Effector memory CD4-positive, alpha-beta T cell (primary cell): ENCODE measurements at regions not wholly inside any gene's neighbourhood (a gene's known extent, or its start where the extent isn't known, plus 50 kb on each side); places are given as distances from the start of the nearest gene placed in this dataset.
"Not testable (repeated sequence)": the region's sequence is repeated elsewhere in the genome, so short reads cannot be mapped to it uniquely, and the experiment has no call there.

Source experiments
- DNase-seq, 3 donors: peaks; one replicate each; pipeline ENCODE4 v3.0.0-alpha.2; 2020
- H3K27ac ChIP-seq: 2 replicates; pipeline ENCODE4 v1.7.0; 2013; ENCODE audit warnings: mild to moderate bottlenecking, low read length, moderate library complexity; ENCODE audit not compliant: insufficient read depth, poor library complexity, severe bottlenecking
- H3K27me3 ChIP-seq: replicated peaks from 2 replicates; pipeline ENCODE4 v1.7.0; 2013; ENCODE audit warnings: mild to moderate bottlenecking, low read length; ENCODE audit not compliant: insufficient read depth, control insufficient read depth, poor library complexity, severe bottlenecking
- H3K36me3 ChIP-seq: 2 replicates; pipeline ENCODE4 v1.7.0; 2013; ENCODE audit warnings: mild to moderate bottlenecking, low read length, moderate library complexity; ENCODE audit not compliant: control insufficient read depth, insufficient read depth
- H3K4me1 ChIP-seq: 2 replicates; pipeline ENCODE4 v1.7.0; 2013; ENCODE audit warnings: low read length, mild to moderate bottlenecking; ENCODE audit not compliant: control insufficient read depth, insufficient read depth, poor library complexity, severe bottlenecking
- H3K4me3 ChIP-seq: 2 replicates; pipeline ENCODE4 v1.7.0; 2013; ENCODE audit warnings: low read length, low read depth, mild to moderate bottlenecking; ENCODE audit not compliant: insufficient read depth, poor library complexity, severe bottlenecking
- H3K9me3 ChIP-seq: 2 replicates; pipeline ENCODE4 v1.7.0; 2013; ENCODE audit warnings: mild to moderate bottlenecking, low read length, moderate library complexity; ENCODE audit not compliant: control insufficient read depth

- DNase-seq: no peak
- H3K4me1 ChIP-seq: no peaks in the 10 kb centered on the region
- no peak overlapping the region for H3K4me3 ChIP-seq
- H3K36me3 ChIP-seq: no peaks in the 10 kb centered on the region
- H3K27ac ChIP-seq: no peak overlapping the region
- no peaks in the 10 kb centered on the region for H3K9me3 ChIP-seq
- no peaks in the 10 kb centered on the region for H3K27me3 ChIP-seq
These were observed 441.1 kb downstream of the BCAT1 start for GRCh38 chr12:24507827-24508226.

- no peak for DNase-seq
- Histone ChIP-seq H3K36me3 (no peaks in the 10 kb centered on the region), H3K4me1 (no peaks in the 10 kb centered on the region), H3K27ac (no peak overlapping the region), H3K27me3 (no peaks in the 10 kb centered on the region), H3K4me3 (no peak overlapping the region), H3K9me3 (no peaks in the 10 kb centered on the region)
These were observed 443.4 kb downstream of the BCAT1 start for GRCh38 chr12:24505366-24506015.

GRCh38 chr12:24503477-24503876 is 445.4 kb downstream of the BCAT1 start:
- DNase-seq, H3K36me3 ChIP-seq, H3K9me3 ChIP-seq, H3K4me1 ChIP-seq, H3K27ac ChIP-seq, H3K27me3 ChIP-seq, H3K4me3 ChIP-seq: not testable (repeated sequence)

GRCh38 chr12:24500831-24501230 is 448.1 kb downstream of the BCAT1 start:
- H3K27ac ChIP-seq: no peak overlapping the region

GRCh38 chr12:24500421-24500820 is 448.5 kb downstream of the BCAT1 start:
- H3K4me1 ChIP-seq: no peaks in the 10 kb centered on the region
- no peak overlapping the region for H3K27ac ChIP-seq
- no peak for DNase-seq
- no peak overlapping the region for H3K4me3 ChIP-seq
- H3K36me3 ChIP-seq: no peaks in the 10 kb centered on the region
- H3K9me3 ChIP-seq: no peaks in the 10 kb centered on the region
- H3K27me3 ChIP-seq: no peaks in the 10 kb centered on the region

More at GRCh38 chr12:24500831-24501230, 448.1 kb downstream of the BCAT1 start:
- no peak overlapping the region for H3K4me3 ChIP-seq
- H3K9me3 ChIP-seq: no peaks in the 10 kb centered on the region
- no peak for DNase-seq
- H3K27me3 ChIP-seq: no peaks in the 10 kb centered on the region
- H3K36me3 ChIP-seq: no peaks in the 10 kb centered on the region
- H3K4me1 ChIP-seq: no peaks in the 10 kb centered on the region

GRCh38 chr12:24499151-24500146 is 449.5 kb downstream of the BCAT1 start:
- no peak overlapping the region for H3K27ac ChIP-seq
- H3K4me3 ChIP-seq: no peak overlapping the region
- DNase-seq: no peak
- H3K27me3 ChIP-seq: no peaks in the 10 kb centered on the region
- H3K4me1 ChIP-seq: no peaks in the 10 kb centered on the region
- no peaks in the 10 kb centered on the region for H3K36me3 ChIP-seq
- no peaks in the 10 kb centered on the region for H3K9me3 ChIP-seq

GRCh38 chr12:24496755-24497154 is 452.1 kb downstream of the BCAT1 start:
- no peaks in the 10 kb centered on the region for H3K4me1 ChIP-seq
- H3K9me3 ChIP-seq: no peaks in the 10 kb centered on the region
- no peaks in the 10 kb centered on the region for H3K36me3 ChIP-seq
- no peaks in the 10 kb centered on the region for H3K27me3 ChIP-seq
- H3K4me3 ChIP-seq: no peak overlapping the region
- no peak overlapping the region for H3K27ac ChIP-seq
- DNase-seq: no peak

GRCh38 chr12:24494401-24494800 is 454.5 kb downstream of the BCAT1 start:
- Histone ChIP-seq H3K27me3 (no peaks in the 10 kb centered on the region), H3K36me3 (no peaks in the 10 kb centered on the region), H3K4me1 (no peaks in the 10 kb centered on the region), H3K4me3 (no peak overlapping the region), H3K27ac (no peak overlapping the region), H3K9me3 (no peaks in the 10 kb centered on the region)
- DNase-seq: no peak

GRCh38 chr12:24491968-24492367 is 456.9 kb downstream of the BCAT1 start:
- no peak for DNase-seq
- H3K9me3 ChIP-seq: no peaks in the 10 kb centered on the region
- H3K4me3 ChIP-seq: no peak overlapping the region
- H3K36me3 ChIP-seq: no peaks in the 10 kb centered on the region
- H3K27ac ChIP-seq: no peak overlapping the region
- no peaks in the 10 kb centered on the region for H3K27me3 ChIP-seq
- no peaks in the 10 kb centered on the region for H3K4me1 ChIP-seq

- Histone ChIP-seq H3K4me3 (no peak overlapping the region), H3K4me1 (no peaks in the 10 kb centered on the region), H3K9me3 (no peaks in the 10 kb centered on the region), H3K27ac (no peak overlapping the region), H3K36me3 (no peaks in the 10 kb centered on the region), H3K27me3 (no peaks in the 10 kb centered on the region)
- DNase-seq: no peak
These were observed 459.0 kb downstream of the BCAT1 start for GRCh38 chr12:24489939-24490338.
